SH-SY5Y (cell line): ENCODE measurements at regions not wholly inside any gene's neighbourhood (a gene's known extent, or its start where the extent isn't known, plus 50 kb on each side); places are given as distances from the start of the nearest gene placed in this dataset.

ENCODE experiments used
- GATA2 ChIP-seq: IDR thresholded peaks from 2 replicates; pipeline ENCODE4 v1.6.1; 2011; ENCODE audit warnings: mild to moderate bottlenecking, low read depth, low read length
- GATA3 ChIP-seq: IDR thresholded peaks from 2 replicates; pipeline ENCODE4 v1.6.1; 2011; ENCODE audit warnings: low read depth, mild to moderate bottlenecking, low read length, moderate library complexity

- TF ChIP-seq GATA3 (no peak), GATA2 (no peak)
Measured at GRCh38 chr6:114718716-114719270, 376.0 kb upstream of the HS3ST5 start.

- no peak for TF ChIP-seq GATA2
- no peak for TF ChIP-seq GATA3
Measured at GRCh38 chr6:114718186-114718585, 375.4 kb upstream of the HS3ST5 start.

GRCh38 chr6:114714836-114715507 lies 372.1 kb upstream of the HS3ST5 start:
- TF ChIP-seq GATA3 (no peak), GATA2 (no peak)

GRCh38 chr6:114713690-114714089 lies 370.9 kb upstream of the HS3ST5 start:
- TF ChIP-seq GATA3, result no peak
- no peak for TF ChIP-seq GATA2

- no peak for TF ChIP-seq GATA3
- TF ChIP-seq GATA2, result no peak
Measured at GRCh38 chr6:114712129-114712662, 369.4 kb upstream of the HS3ST5 start.

- no peak for TF ChIP-seq GATA2
- TF ChIP-seq GATA3, result no peak
Measured at GRCh38 chr6:114707081-114707620, 364.3 kb upstream of the HS3ST5 start.

- TF ChIP-seq GATA2 (no peak), GATA3 (no peak)
Measured at GRCh38 chr6:114690625-114691024, 347.8 kb upstream of the HS3ST5 start.

- TF ChIP-seq GATA2, result no peak
- no peak for TF ChIP-seq GATA3
Measured at GRCh38 chr6:114659513-114659912, 316.7 kb upstream of the HS3ST5 start.

- no peak for TF ChIP-seq GATA3
- TF ChIP-seq GATA2, result no peak
Measured at GRCh38 chr6:114651611-114652010, 308.8 kb upstream of the HS3ST5 start.

GRCh38 chr6:114650891-114651290 lies 308.1 kb upstream of the HS3ST5 start:
- TF ChIP-seq GATA3 (no peak), GATA2 (no peak)

- no peak for TF ChIP-seq GATA2
- no peak for TF ChIP-seq GATA3
Measured at GRCh38 chr6:114649298-114649697, 306.5 kb upstream of the HS3ST5 start.

- no peak for TF ChIP-seq GATA2
- TF ChIP-seq GATA3, result no peak
Measured at GRCh38 chr6:114648847-114649246, 306.0 kb upstream of the HS3ST5 start.

GRCh38 chr6:114638341-114638740 lies 295.5 kb upstream of the HS3ST5 start:
- TF ChIP-seq GATA2, result no peak
- no peak for TF ChIP-seq GATA3

- TF ChIP-seq GATA2 (no peak), GATA3 (no peak)
Measured at GRCh38 chr6:114634016-114634415, 291.2 kb upstream of the HS3ST5 start.

- TF ChIP-seq GATA2 (no peak), GATA3 (no peak)
Measured at GRCh38 chr6:114619621-114620200, 276.9 kb upstream of the HS3ST5 start.

GRCh38 chr6:114611696-114612095 lies 268.9 kb upstream of the HS3ST5 start:
- TF ChIP-seq GATA2, result no peak
- no peak for TF ChIP-seq GATA3
